HG02840 (cell line): ENCODE measurements at regions not wholly inside any gene's neighbourhood (a gene's known extent, or its start where the extent isn't known, plus 50 kb on each side); places are given as distances from the start of the nearest gene placed in this dataset.
A peak's percentile ranks its signal among the peaks of the same experiment; 100 is the strongest.

Experiments used
- ATAC-seq: cut with Tn5 transposase; IDR thresholded peaks from one replicate; pipeline ENCODE4 v1.9.1; 2021; ENCODE audit warnings: mild to moderate bottlenecking, moderate library complexity, moderate number of reproducible peaks; ENCODE audit not compliant: unreplicated experiment, low FRiP score

GRCh38 chr2:6325616-6326015 is 540.1 kb downstream of the CMPK2 start:
- no peak for ATAC-seq

GRCh38 chr2:6326958-6327357 is 538.7 kb downstream of the CMPK2 start:
- no peak for ATAC-seq

GRCh38 chr2:6336752-6337471 is 528.8 kb downstream of the CMPK2 start:
- ATAC-seq, result no peak

GRCh38 chr2:6337472-6337820 is 528.3 kb downstream of the CMPK2 start:
- ATAC-seq, result no peak

GRCh38 chr2:6341588-6342129 is 524.0 kb downstream of the CMPK2 start:
- no peak for ATAC-seq

- no peak for ATAC-seq
Observed at GRCh38 chr2:6342273-6342920, 523.3 kb downstream of the CMPK2 start.

- ATAC-seq, result no peak
Observed at GRCh38 chr2:6343076-6343475, 522.6 kb downstream of the CMPK2 start.

- peak; percentile 87 for ATAC-seq
Observed at GRCh38 chr2:6352247-6352646, 513.5 kb downstream of the CMPK2 start.

- ATAC-seq, result no peak
Observed at GRCh38 chr2:6352906-6353515, 512.7 kb downstream of the CMPK2 start.

- peak; percentile 50 for ATAC-seq
Observed at GRCh38 chr2:6353669-6354068, 512.0 kb downstream of the CMPK2 start.

- ATAC-seq, result no peak
Observed at GRCh38 chr2:6354546-6354945, 511.2 kb downstream of the CMPK2 start.

- no peak for ATAC-seq
Observed at GRCh38 chr2:6355886-6356761, 509.6 kb downstream of the CMPK2 start.

GRCh38 chr2:6358546-6358945 is 507.2 kb downstream of the CMPK2 start:
- no peak for ATAC-seq

- no peak for ATAC-seq
Observed at GRCh38 chr2:6358985-6359384, 506.7 kb downstream of the CMPK2 start.

- no peak for ATAC-seq
Observed at GRCh38 chr2:6359964-6360363, 505.7 kb downstream of the CMPK2 start.

- no peak for ATAC-seq
Observed at GRCh38 chr2:6362671-6363450, 502.8 kb downstream of the CMPK2 start.

- ATAC-seq, result no peak
Observed at GRCh38 chr2:6368281-6368680, 497.4 kb downstream of the CMPK2 start.

- ATAC-seq, result no peak
Observed at GRCh38 chr2:6369266-6369665, 496.4 kb downstream of the CMPK2 start.

- ATAC-seq, result no peak
Observed at GRCh38 chr2:6370753-6371551, 494.8 kb downstream of the CMPK2 start.
